ENCODE measurements at regions not wholly inside any gene's neighbourhood (a gene's known extent, or its start where the extent isn't known, plus 50 kb on each side); places are given as distances from the start of the nearest gene placed in this dataset.

DNA sequence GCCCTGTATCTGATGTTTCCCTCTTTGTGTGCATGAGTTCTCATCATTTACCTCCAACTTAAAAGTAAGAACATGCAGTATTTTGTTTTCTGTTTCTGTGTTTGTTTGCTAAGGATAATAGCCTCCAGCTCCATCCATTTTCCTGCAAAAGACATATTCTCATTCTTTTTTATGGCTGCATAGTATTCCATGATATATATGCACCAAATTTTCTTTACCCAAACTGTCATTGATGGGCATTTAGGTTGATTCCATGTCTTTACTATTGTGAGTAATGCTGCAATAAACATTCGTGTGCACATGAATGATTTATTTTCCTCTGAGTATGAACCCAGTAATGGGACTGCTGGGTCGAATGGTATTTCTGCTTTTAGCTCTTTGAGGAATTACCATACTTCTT lies 163.4 kb downstream of the TMEM26 start:
- TF ChIP-seq POLR2A (IDR thresholded peaks at IDR 0.05; ENCODE audit: low read length) (no peak), ZSCAN20 (CRISPR knock-in tag; IDR thresholded peaks at IDR 0.05) (no peak), BHLHE40 (IDR thresholded peaks at IDR 0.05; ENCODE audit: low read depth, low read length) (no peak), SMC3 (IDR thresholded peaks at IDR 0.05) (no peak), JUNB (IDR thresholded peaks at IDR 0.05) (no peak), POLR2AphosphoS2 (conservative IDR thresholded peaks at IDR 0.05; ENCODE audit: low read length) (no peak), SREBF2 (IDR thresholded peaks at IDR 0.05) (no peak), RARB (CRISPR knock-in tag; IDR thresholded peaks at IDR 0.05) (no peak), MAX (IDR thresholded peaks at IDR 0.05) (no peak), ELK1 (IDR thresholded peaks at IDR 0.05; ENCODE audit: low read depth, low read length) (no peak), PHF8 (IDR thresholded peaks at IDR 0.05; ENCODE audit: borderline replicate concordance, low read depth) (no peak)
- TF ChIP-seq, protein P1, sequence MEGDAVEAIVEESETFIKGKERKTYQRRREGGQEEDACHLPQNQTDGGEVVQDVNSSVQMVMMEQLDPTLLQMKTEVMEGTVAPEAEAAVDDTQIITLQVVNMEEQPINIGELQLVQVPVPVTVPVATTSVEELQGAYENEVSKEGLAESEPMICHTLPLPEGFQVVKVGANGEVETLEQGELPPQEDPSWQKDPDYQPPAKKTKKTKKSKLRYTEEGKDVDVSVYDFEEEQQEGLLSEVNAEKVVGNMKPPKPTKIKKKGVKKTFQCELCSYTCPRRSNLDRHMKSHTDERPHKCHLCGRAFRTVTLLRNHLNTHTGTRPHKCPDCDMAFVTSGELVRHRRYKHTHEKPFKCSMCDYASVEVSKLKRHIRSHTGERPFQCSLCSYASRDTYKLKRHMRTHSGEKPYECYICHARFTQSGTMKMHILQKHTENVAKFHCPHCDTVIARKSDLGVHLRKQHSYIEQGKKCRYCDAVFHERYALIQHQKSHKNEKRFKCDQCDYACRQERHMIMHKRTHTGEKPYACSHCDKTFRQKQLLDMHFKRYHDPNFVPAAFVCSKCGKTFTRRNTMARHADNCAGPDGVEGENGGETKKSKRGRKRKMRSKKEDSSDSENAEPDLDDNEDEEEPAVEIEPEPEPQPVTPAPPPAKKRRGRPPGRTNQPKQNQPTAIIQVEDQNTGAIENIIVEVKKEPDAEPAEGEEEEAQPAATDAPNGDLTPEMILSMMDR (IDR thresholded peaks at IDR 0.05), result no peak
- TF ChIP-seq, protein P2, sequence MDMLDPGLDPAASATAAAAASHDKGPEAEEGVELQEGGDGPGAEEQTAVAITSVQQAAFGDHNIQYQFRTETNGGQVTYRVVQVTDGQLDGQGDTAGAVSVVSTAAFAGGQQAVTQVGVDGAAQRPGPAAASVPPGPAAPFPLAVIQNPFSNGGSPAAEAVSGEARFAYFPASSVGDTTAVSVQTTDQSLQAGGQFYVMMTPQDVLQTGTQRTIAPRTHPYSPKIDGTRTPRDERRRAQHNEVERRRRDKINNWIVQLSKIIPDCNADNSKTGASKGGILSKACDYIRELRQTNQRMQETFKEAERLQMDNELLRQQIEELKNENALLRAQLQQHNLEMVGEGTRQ (IDR thresholded peaks at IDR 0.05), result no peak

All from A549 (cell line).